GM12878 (cell line): ENCODE measurements at regions not wholly inside any gene's neighbourhood (a gene's known extent, or its start where the extent isn't known, plus 50 kb on each side); places are given as distances from the start of the nearest gene placed in this dataset.

Source experiments
- ATAC-seq: fragments of 200-7000 bp; cut with Tn5 transposase; 3 replicates; pipeline ENCODE4 v1.9.1; 2020; ENCODE audit warnings: mild to moderate bottlenecking, moderate library complexity
- BruUV-seq: library from RNA; stranded (reverse); fragments of 400-500 nt; replicated peaks from 2 replicates; lab custom pipeline; 2021; lab: Mats Ljungman, UMichigan
- CTCF ChIA-PET: fragments of 300-600 bp; sonication (Branson Sonifier 250); formaldehyde crosslinking; extraction: SDS; loops from one replicate; lab custom pipeline; 2021; ENCODE audit warnings: inconsistent platforms; lab: Yijun Ruan, JAX
- POLR2A ChIA-PET: fragments of 350-600 bp; formaldehyde crosslinking; extraction: SDS; loops from one replicate; lab custom pipeline; 2021; ENCODE audit warnings: inconsistent platforms; lab: Charles Lee
- RAD21 ChIA-PET: fragments of 300-600 bp; sonication (Branson Sonifier 250); formaldehyde crosslinking; loops from one replicate; lab custom pipeline; 2023; ENCODE audit warnings: antibody characterized with exemption; ENCODE audit not compliant: unreplicated experiment; lab: Charles Lee
- SMC1A ChIA-PET: fragments of 300-600 bp; sonication (Branson Sonifier 250); formaldehyde crosslinking; loops from one replicate; lab custom pipeline; 2023; ENCODE audit not compliant: unreplicated experiment, uncharacterized antibody; lab: Charles Lee
- DNase-seq: peaks from one replicate; pipeline ENCODE4 v3.0.0-alpha.2; 2011; ENCODE audit warnings: low read depth, low spot score
- FAIRE-seq: peaks from 3 replicates; lab custom pipeline; 2011; peaks lifted over from hg19 to GRCh38; lab: Jason Lieb, UNC
- H2AFZ ChIP-seq: 2 replicates; pipeline ENCODE4 v1.6.0; 2011; ENCODE audit warnings: low read depth, low read length, control low read depth; ENCODE audit not compliant: control insufficient read depth
- H3K27ac ChIP-seq: 2 replicates; pipeline ENCODE4 v1.5.1; 2011; ENCODE audit warnings: control low read depth; ENCODE audit not compliant: control insufficient read depth, insufficient read depth
- H3K27me3 ChIP-seq, 2 experiments: replicated peaks in 1 of 2; 2 replicates each; pipeline versions ENCODE4 v1.6.0 to v1.6.1; 2011; ENCODE audit warnings: low read length in 1 of 2; ENCODE audit not compliant: control insufficient read depth in 2 of 2, insufficient read depth in 2 of 2
- H3K36me3 ChIP-seq, 2 experiments: 2 replicates each; pipeline ENCODE4 v1.5.1; 2011; ENCODE audit warnings: low read length in 1 of 2; ENCODE audit not compliant: control insufficient read depth in 2 of 2, insufficient read depth in 2 of 2
- H3K4me1 ChIP-seq: 2 replicates; pipeline ENCODE4 v1.6.1; 2011; ENCODE audit warnings: mild to moderate bottlenecking, low read length, moderate library complexity, mixed read lengths; ENCODE audit not compliant: control insufficient read depth, insufficient read depth
- H3K4me2 ChIP-seq: 2 replicates; pipeline ENCODE4 v1.6.0; 2011; ENCODE audit warnings: control low read depth; ENCODE audit not compliant: control insufficient read depth, insufficient read depth
- H3K4me3 ChIP-seq: fragments of 200-600 bp; sonication (generic); 2 replicates; pipeline ENCODE4 v1.5.1; 2016
- H3K79me2 ChIP-seq: 2 replicates; pipeline ENCODE4 v1.6.0; 2011; ENCODE audit warnings: low read length; ENCODE audit not compliant: control insufficient read depth, insufficient read depth
- H3K9ac ChIP-seq: 2 replicates; pipeline ENCODE4 v1.8.0; 2011; ENCODE audit warnings: low read length, control low read depth, mixed read lengths; ENCODE audit not compliant: control insufficient read depth, insufficient read depth
- H3K9me3 ChIP-seq: replicated peaks from 3 replicates; pipeline ENCODE4 v1.5.1; 2011; ENCODE audit warnings: mild to moderate bottlenecking, low read length; ENCODE audit not compliant: control insufficient read depth, insufficient read depth
- H4K20me1 ChIP-seq: 2 replicates; pipeline ENCODE4 v1.6.0; 2011; ENCODE audit not compliant: control insufficient read depth, insufficient read depth
- BACH1 ChIP-seq: fragments of 450-650 bp; IDR thresholded peaks from 2 replicates; pipeline ENCODE4 v1.6.1; 2017; ENCODE audit warnings: mild to moderate bottlenecking, borderline replicate concordance
- FOXM1 ChIP-seq: IDR thresholded peaks from 2 replicates; pipeline ENCODE4 v1.6.1; 2012; ENCODE audit warnings: low read depth, mild to moderate bottlenecking, inconsistent platforms, low read length, moderate library complexity
- HCFC1 ChIP-seq: fragments of 150-350 bp; IDR thresholded peaks from 2 replicates; pipeline ENCODE4 v1.6.1; 2014; ENCODE audit warnings: low read length
- JUNB ChIP-seq: IDR thresholded peaks from 2 replicates; pipeline ENCODE4 v1.6.1; 2016; ENCODE audit warnings: antibody characterized with exemption, mild to moderate bottlenecking
- MTA2 ChIP-seq: fragments of 450-650 bp; IDR thresholded peaks from 2 replicates; pipeline ENCODE4 v1.6.1; 2016; ENCODE audit warnings: low read depth, mild to moderate bottlenecking, moderate library complexity
- MYC ChIP-seq: IDR thresholded peaks from 2 replicates; pipeline ENCODE4 v1.6.1; 2011; ENCODE audit warnings: mild to moderate bottlenecking, low read length, moderate library complexity, inconsistent platforms; ENCODE audit not compliant: insufficient read depth, insufficient replicate concordance, insufficient read length, severe bottlenecking
- POLR2AphosphoS5 ChIP-seq: IDR thresholded peaks from 2 replicates; pipeline ENCODE4 v1.6.1; 2011; ENCODE audit warnings: mild to moderate bottlenecking, low read length, inconsistent platforms
- RELA ChIP-seq: fragments of 450-650 bp; IDR thresholded peaks from 2 replicates; pipeline ENCODE4 v1.8.0; 2014; ENCODE audit warnings: borderline replicate concordance; ENCODE audit not compliant: partially characterized antibody
- RUNX3 ChIP-seq: IDR thresholded peaks from 2 replicates; pipeline ENCODE4 v1.6.1; 2012; ENCODE audit warnings: low read length, inconsistent platforms
- ZNF217 ChIP-seq: fragments of 450-650 bp; IDR thresholded peaks from 2 replicates; pipeline ENCODE4 v1.6.1; 2017; ENCODE audit warnings: antibody characterized with exemption, mild to moderate bottlenecking
- ZNF24 ChIP-seq: fragments of 450-650 bp; IDR thresholded peaks from 2 replicates; pipeline ENCODE4 v1.6.1; 2017; ENCODE audit warnings: antibody characterized with exemption, mild to moderate bottlenecking
- WGBS: methylation state at CpG from one replicate; pipeline ENCODE4 v1.1.6; 2016; ENCODE audit warnings: low lambda C conversion rate; ENCODE audit not compliant: insufficient replicate concordance, insufficient coverage; ENCODE audit errors: missing lambda C conversion rate; 5-methylcytosine and 5-hydroxymethylcytosine counted together
- in situ Hi-C: fragments of 300-500 bp; cut with MboI; formaldehyde crosslinking; loops from 9 replicates; pipeline ENCODE4 v1.14.3; 2018; ENCODE audit warnings: mixed read lengths
- intact Hi-C: fragments of 100-400 bp; cut with micrococcal nuclease; formaldehyde crosslinking; loops from one replicate; pipeline ENCODE4 v1.14.2; 2022; ENCODE audit not compliant: unreplicated experiment
- TF ChIP-seq, protein P1 (sequence below): IDR thresholded peaks from 2 replicates; pipeline ENCODE4 v1.6.1; 2012; ENCODE audit warnings: mild to moderate bottlenecking, low read depth, low read length
- TF ChIP-seq, protein P2 (sequence below): IDR thresholded peaks from 2 replicates; pipeline ENCODE4 v1.6.1; 2012; ENCODE audit warnings: low read length, inconsistent platforms

DNA sequence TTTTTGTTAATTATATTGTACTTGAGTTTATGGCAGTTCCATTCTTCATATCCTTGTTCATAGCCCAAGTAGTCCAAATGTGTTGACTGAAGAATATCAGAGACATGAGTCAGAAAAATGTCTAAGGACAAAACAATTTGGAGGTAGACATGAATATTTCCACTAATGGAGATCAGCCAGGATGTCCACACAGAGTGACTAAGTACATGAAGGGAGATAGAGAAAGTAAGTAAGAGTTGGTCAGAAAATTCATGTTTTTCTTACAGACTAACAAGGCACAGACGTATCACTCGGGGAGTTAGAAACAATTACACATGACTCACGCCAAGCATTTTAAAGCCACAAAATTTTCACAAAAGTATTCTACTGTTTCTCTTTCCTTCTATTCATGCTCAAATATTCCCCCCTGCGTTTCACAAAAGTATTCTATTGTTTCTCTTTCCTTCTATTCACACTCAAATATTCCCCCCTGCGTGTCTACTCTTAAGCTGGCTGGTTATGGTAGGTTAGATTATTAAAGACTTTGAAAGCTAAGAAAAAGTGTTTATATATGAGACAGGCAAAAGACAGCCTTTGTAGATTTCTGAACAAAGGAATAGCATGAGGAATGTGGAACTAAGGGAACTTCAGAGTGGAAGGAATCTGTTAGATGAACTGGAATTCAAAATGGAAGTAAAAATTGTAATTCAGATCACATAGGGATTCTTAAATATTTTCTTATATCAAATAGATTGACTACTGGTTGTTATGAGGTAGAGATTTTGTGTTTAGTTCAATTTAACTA lies 648.7 kb upstream of the CCDC54 start:
- no peak for FAIRE-seq
- H3K4me3 ChIP-seq, result no peak overlapping the region
- intact Hi-C loops (no loop called here), in situ Hi-C loops (no loop called here)
- no peak overlapping the region for H3K4me2 ChIP-seq
- POLR2A ChIA-PET, result no interaction called here
- RAD21 ChIA-PET, result no interaction called here
- SMC1A ChIA-PET, result no interaction called here
- no peaks in the 10 kb centered on the region for H3K4me1 ChIP-seq
- no peak for ATAC-seq
- CTCF ChIA-PET, result no interaction called here
- H3K36me3 ChIP-seq, result no peaks in the 10 kb centered on the region
- BruUV-seq, result no TSS peak
- whole genome bisulfite sequencing, result 27% methylated on average over 5 of the region's 5 CpGs
- H3K9ac ChIP-seq, result no peak overlapping the region
- no peaks in the 10 kb centered on the region; a peak in 1 of 4 replicates for H3K27me3 ChIP-seq
- H2AFZ ChIP-seq, result no peak overlapping the region
- no peak overlapping the region for H3K27ac ChIP-seq
- no peaks in the 10 kb centered on the region for H3K79me2 ChIP-seq
- no peak for TF ChIP-seq POLR2AphosphoS5
- TF ChIP-seq ZNF24, result no peak
- TF ChIP-seq MYC, result no peak
- TF ChIP-seq, protein P1, sequence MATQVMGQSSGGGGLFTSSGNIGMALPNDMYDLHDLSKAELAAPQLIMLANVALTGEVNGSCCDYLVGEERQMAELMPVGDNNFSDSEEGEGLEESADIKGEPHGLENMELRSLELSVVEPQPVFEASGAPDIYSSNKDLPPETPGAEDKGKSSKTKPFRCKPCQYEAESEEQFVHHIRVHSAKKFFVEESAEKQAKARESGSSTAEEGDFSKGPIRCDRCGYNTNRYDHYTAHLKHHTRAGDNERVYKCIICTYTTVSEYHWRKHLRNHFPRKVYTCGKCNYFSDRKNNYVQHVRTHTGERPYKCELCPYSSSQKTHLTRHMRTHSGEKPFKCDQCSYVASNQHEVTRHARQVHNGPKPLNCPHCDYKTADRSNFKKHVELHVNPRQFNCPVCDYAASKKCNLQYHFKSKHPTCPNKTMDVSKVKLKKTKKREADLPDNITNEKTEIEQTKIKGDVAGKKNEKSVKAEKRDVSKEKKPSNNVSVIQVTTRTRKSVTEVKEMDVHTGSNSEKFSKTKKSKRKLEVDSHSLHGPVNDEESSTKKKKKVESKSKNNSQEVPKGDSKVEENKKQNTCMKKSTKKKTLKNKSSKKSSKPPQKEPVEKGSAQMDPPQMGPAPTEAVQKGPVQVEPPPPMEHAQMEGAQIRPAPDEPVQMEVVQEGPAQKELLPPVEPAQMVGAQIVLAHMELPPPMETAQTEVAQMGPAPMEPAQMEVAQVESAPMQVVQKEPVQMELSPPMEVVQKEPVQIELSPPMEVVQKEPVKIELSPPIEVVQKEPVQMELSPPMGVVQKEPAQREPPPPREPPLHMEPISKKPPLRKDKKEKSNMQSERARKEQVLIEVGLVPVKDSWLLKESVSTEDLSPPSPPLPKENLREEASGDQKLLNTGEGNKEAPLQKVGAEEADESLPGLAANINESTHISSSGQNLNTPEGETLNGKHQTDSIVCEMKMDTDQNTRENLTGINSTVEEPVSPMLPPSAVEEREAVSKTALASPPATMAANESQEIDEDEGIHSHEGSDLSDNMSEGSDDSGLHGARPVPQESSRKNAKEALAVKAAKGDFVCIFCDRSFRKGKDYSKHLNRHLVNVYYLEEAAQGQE, result no peak
- no peak for TF ChIP-seq RELA
- no peak for TF ChIP-seq JUNB
- TF ChIP-seq MTA2, result no peak
- TF ChIP-seq ZNF217, result no peak
- TF ChIP-seq FOXM1, result no peak
- TF ChIP-seq, protein P2, sequence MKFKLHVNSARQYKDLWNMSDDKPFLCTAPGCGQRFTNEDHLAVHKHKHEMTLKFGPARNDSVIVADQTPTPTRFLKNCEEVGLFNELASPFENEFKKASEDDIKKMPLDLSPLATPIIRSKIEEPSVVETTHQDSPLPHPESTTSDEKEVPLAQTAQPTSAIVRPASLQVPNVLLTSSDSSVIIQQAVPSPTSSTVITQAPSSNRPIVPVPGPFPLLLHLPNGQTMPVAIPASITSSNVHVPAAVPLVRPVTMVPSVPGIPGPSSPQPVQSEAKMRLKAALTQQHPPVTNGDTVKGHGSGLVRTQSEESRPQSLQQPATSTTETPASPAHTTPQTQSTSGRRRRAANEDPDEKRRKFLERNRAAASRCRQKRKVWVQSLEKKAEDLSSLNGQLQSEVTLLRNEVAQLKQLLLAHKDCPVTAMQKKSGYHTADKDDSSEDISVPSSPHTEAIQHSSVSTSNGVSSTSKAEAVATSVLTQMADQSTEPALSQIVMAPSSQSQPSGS, result no peak
- no peak for TF ChIP-seq HCFC1
- TF ChIP-seq BACH1, result no peak
- TF ChIP-seq RUNX3, result no peak
- no peak for DNase-seq
- no peaks in the 10 kb centered on the region for H3K9me3 ChIP-seq
- no peaks in the 10 kb centered on the region for H4K20me1 ChIP-seq
